Amygdala (tissue), 56 donors: ENCODE measurements at regions not wholly inside any gene's neighbourhood (a gene's known extent, or its start where the extent isn't known, plus 50 kb on each side); places are given as distances from the start of the nearest gene placed in this dataset.

Experiments used
- DNase-seq, 56 donors: peaks; one replicate each; lab custom pipeline; 2025; lab: John Stamatoyannopoulos, UW

DNA sequence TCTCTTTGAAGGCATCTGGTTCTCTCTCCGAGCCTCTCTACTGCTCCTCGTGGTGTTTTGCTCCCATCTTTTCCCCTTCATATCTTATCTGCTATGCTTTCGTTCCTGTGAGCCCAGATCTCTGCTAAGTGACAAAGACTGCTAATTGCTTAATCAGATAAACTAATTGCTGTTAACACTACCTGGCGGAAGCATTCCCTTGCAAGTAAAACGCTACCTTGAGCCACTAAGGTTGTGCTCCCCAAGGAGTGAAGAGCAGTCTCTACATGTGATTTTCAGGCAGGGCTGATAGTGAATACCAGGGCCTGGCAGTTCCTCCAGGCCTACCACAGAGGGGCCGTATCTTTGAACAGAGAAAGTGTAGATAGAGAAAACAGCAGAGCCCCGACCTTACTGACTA lies 244.0 kb upstream of the GATB start:
- no peak for DNase-seq

DNA sequence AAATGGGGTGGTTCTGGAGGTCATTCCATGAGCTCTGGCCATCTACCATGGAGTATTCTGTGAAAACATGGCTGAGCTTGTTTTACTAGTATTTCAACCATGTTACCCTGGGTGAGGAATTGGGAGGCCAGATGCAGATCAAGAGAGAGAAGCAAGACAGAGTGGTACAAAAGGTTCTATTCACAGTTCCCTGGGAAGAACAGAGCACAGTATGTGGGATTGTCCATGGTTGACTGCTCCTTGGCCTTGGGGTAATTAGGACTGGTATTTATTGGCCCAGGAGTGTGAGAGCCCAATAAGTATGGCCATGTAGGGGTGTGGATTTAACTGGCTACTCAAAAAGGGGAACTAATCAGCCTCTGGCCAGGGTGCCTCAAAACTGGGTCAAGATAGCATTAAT lies 239.7 kb upstream of the GATB start:
- DNase-seq, result no peak

DNA sequence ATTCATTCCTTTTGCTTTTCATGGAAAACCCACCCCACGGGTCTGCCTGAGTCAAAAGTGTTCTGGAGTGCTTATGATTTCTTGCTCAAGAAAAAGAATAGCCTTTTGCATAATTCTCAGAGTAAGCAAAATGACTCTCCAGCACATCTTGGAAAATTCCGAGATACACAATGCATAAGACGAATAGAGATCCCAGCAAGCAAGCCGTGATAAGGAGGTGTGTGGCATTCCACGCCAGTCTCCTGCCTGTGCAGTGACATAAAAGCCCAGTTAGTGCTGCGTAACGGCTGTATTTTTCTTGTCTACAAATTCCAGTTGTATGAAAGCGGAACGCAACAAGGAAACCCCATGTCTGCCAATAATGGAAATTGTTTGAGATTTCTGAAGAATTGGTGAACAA lies 237.9 kb upstream of the GATB start:
- DNase-seq, result no peak

DNA sequence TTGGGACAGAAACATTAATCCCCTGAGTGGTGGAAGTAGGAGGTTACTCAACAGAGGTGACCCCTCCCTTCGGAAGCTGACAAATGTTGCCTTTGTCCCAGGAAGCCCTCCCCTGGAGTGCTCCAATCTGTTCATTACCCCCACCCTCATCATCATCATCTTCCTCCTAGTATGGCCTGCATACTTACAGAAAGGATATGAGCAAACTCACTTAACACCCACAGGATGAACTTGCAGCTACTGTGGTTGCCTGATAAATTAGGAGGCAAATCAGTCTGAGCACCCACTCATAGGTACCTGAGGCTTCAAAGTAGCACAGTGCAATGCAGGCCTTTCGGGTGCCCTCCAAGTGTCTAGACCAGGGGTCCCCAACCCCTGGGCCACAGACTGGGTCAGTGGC lies 236.7 kb upstream of the GATB start:
- DNase-seq, result no peak

DNA sequence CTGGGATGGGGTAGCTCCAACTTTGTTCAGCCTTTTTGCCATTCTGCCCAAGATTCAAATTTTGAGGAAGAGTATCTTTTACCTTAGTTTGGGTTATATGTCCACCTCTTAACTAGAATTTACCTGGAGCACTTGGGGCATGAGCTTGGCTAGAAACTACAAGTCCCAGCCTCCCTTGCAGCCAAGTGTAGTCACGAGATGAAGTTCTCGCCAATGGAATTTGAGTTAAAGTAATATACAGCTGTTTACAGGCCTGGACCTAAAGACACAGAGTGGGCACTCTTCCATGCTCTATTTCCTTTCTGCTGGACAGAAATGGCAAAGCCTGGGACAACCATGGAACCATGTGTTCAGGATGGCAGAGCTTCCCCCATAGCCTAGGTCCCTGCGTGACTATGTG lies 233.6 kb upstream of the GATB start:
- DNase-seq, result no peak

DNA sequence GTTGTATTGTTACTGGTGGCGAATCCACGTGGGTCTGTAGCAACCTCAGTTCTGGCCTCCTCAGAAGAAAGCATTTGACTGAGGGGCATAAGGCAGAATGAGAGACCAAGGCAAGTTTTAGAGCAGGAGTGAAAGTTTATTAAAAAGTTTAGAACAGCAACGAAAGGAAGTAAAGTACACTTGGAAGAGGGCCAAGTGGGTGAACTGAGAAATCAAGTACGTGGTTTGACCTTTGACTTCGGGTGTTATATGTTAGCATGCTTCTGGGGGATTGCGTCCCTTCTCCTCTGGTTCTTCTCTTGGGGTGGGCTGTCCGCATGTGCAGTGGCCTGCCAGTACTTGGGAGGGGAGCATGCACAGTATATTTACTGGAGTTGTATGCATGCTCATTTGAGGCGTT lies 232.7 kb upstream of the GATB start:
- DNase-seq, result no peak

DNA sequence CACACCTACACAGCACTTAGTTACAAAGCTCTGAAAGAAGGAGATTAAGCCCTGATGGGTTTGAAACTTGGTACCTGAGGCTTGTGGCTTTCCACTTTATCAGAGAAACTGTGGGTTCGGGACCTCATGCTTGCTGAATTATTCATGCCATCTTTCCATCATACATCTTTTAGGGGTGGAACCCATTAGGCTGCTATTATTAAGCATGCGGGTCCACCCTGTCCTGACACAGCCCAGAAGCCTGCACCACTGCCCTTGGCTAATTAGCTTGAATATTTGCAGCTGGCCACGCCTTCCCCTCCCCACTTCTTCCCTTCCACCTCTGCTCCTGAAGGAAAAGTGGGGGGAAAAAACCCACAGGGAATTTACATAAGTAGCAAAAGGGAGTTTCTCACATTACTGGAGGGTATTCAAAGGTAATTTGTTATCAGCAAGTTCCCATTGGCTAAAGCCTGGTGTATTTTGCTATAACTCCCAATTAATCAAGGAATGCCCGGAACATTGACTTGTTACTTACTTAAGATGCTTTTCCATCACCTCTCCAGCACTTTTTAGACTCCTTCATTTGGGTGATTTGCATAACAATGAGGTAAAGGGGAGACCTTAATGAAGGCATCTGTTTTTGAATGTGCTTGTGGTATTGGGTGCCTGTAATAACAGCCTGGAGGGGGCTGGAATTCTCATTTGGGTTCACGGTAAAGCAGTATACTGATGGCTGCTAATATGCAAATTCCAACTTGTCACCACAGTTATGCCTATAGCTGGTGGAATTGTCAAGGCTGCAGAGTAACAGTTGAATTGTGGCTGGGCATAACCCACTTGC lies 231.7 kb upstream of the GATB start:
- no peak for DNase-seq

DNA sequence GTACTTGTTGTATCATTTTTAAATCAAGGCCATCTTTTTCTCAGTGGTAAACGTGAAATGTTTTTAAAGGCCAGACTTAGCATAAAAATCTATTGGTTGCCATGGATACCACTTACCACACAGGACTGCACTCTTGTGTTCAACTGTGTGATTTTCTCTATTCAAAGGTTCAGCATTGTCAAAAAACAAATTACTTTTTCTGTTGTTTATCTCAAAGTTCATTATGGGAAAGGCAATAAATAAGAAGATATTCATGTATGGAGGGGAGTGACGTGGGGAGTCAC lies 231.0 kb upstream of the GATB start:
- DNase-seq, result no peak

DNA sequence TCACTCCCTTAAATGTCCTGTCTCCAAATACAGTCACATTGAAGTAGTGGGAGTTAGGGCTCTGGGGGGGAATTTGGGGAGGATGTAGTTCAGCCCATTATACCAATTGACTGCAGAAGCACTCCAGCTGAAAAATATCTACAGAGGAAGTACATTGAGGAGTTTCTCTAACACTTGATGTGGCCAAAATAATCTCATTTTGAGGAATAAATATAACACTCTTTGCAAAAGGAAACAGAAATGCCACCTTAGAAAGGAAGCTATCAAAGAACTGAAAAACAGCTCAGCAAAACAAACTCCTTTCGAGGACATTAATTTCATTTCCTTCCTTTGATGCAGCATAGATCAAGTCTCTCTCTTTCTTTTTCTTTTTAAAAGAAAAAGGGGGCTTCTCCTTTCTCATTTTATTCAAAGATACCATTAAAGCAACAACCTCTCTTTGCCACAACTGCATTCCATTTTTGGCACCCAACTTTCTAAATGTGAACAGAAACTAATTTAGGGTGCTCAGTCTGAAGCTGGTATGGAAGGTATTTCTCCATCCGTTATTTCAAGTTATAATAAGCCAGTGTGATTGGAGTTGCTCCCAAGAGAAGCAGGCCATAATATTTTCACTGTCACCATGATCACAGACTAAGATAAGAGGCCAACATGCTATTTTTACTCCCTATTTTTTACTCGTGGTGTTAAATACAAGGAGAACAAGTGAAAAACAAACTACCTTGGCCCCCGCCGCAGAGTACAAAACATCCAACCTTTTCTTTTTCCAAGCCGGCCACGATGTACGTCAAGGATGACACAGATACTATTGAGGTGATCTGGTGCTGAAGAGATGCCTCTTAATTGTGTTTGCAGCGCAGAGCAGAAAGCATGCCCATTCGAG lies 230.4 kb upstream of the GATB start:
- DNase-seq, result peak in 2 of 56 donors; percentile 15 to 30

DNA sequence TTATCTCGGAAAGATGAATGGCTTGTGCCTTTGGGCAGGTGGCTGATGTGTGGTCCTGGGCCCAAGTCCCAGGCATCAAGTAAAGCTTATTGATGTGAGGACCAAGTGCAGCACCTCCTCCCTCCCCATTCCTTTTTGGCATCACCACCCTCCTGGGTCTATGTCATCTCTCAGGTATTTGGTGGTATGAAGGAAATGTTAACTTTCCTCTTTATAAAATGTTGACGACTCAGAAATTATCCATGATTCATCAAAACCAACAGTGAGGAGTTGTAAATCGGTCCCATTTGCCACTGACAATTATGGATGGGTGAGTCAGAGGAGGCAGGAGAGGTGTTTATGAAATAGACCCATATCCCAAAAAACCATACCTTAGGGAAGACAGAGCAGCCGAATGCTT lies 229.4 kb upstream of the GATB start:
- DNase-seq, result no peak

DNA sequence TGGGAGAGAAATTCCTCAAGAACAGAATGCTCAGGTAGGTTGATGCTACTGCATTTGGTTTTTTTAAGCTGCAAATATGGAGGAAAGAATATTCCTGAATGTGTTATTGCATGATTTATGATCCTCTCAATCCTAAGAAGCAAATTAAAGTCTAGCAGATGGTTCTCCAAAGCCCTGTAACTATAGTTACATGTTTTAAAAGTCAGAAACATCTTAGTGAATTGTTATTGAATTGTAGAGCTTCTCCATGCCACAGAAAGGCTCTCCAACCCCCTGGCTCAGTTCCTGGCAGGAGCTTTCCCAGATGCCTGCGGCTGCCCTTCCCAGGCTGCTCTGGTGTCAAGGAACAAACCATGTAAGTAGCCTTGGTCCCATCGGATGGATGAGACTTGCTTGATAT lies 227.8 kb upstream of the GATB start:
- no peak for DNase-seq

DNA sequence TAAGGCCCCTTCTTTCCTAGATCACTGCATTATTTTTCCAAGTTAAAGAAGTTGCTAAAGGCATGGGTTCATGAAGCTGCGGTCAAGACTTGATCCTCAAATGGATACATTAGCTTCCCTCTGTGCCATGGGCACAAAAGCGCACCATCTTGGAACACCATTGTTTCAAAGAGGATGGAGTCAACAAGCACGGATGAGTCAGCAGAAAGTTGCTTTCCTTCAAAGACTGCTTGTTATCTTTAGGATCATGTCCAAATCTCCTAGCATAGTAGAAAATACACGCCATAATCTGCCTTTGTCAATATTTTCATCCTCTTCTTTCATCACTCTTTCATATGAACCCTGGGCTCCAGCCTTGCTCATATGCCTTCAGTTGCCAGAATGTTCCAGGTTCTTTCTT lies 226.8 kb upstream of the GATB start:
- no peak for DNase-seq

DNA sequence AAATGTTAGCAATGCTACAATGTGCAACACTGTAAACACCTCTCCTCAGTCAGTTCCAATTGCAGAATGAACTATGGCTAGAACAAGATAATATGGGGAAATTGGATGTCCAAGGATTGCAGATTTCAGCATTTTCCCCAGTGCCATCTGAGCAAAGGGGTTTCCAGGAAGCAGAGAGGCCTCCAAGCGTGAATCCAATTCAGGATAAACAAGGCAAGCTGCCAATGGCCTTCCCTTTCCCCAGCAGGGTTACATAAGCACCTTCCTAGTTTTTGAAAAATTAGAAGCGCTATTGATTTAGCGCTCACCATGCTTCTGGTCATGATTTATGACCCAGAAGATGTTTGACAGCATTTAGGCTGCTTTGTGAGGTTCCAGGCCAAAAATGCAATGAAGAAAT lies 223.0 kb upstream of the GATB start:
- peak in 5 of 56 donors; percentile 3 to 20 (median 18) for DNase-seq

DNA sequence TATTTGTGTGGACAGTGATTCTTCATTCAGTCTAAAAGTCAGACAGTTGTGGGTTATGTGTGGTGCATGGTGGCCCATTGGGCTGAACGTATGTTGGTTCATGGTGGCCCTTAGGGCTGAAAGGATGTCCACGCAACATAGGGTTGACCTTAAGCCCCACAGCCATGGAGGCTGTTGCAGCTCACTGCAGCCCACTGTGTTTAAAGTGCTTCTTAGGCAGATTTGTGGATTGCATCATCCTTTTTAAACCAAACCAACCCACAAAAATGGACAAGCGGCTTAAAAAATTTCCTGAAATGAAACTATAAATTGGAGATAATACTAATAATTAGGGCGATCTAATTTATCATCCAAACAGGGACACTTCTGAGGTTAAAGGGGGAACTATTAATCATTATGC lies 219.0 kb upstream of the GATB start:
- no peak for DNase-seq

DNA sequence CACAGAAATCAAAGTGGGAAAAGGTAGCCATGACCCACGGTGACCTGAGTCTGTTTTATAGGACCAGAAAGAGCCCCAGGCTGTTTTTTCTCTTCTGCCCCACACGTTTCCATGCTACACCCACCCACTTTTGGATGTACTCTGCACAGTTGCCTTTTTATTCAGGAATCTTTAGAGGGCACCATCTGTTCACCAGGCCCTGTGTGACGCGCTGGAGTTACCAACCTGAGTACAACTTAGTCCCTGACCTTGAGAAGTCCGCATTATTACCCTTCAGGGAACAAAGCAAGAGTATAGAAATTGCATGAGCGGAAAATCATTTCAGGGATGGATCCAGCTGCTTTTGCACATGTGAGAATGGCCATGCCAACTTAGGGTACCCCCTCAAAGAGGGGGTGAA lies 207.8 kb upstream of the GATB start:
- DNase-seq, result no peak

DNA sequence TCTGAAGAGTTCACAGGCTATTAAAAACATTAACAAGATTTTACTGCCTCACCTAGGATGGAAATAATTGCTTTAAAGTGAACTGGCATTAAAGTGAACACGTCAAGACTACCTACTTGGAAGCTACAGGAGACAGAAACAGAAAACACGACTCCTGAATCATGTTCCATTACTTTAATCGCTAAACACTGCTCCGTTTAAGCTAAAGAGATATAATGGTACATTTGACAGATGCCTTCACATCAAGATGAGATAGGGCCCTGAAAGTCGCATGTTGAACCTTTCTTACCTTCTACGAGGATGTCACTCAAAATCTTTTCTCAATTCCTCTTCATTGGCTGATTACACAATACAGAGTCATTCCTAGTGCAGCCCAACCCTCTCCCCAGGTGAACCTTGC lies 206.3 kb upstream of the GATB start:
- DNase-seq, result no peak

DNA sequence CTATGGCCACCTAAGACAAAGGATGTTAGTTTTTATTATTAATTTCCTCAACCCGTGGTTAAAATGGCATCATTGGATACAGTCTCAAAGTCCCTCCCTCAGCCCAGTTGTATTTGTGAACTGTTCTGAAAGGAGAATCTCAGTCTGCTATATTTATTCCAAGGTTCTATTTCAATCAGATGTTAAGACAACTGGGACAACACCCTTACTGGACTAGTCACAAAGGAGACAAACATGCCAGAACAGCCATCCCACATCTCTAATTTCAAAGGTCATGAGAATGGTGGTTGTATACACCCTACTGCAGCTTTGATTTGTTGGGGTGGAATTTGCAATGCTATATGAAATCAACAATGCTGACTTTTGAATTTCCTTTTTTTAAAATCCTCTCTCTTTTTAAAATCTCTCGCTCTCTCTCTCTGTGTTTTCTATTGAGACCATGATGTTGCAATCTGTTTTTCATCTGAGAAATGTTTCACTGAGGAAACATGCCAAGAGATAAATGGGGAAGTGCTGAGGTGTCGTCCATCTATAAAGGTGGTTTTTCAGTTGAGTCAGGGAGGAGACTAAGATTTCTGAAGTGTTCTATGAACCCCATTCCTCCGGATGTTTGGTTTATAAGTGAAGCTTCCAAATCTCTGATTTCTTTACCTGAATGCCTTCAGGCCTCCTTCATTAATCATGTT lies 201.5 kb upstream of the GATB start:
- DNase-seq, result no peak

DNA sequence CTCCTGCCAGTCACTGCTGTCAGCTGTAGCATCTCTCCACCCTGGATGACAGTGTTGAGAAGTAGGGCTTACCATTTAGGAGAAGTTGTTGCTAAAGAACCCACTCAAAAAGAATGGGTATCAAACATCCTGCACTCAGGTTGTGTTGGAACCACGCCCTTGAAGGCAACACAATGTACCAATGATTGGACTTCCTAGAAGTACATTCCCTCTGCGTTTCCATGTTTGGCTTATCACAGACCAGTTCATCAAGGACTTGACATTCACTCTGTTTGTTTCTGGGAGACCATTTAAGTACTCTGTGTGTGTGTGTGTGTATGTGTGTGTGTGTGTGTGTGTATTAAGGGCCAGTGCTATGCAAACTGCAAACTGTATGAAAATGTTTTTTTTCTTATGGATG lies 200.6 kb upstream of the GATB start:
- no peak for DNase-seq

DNA sequence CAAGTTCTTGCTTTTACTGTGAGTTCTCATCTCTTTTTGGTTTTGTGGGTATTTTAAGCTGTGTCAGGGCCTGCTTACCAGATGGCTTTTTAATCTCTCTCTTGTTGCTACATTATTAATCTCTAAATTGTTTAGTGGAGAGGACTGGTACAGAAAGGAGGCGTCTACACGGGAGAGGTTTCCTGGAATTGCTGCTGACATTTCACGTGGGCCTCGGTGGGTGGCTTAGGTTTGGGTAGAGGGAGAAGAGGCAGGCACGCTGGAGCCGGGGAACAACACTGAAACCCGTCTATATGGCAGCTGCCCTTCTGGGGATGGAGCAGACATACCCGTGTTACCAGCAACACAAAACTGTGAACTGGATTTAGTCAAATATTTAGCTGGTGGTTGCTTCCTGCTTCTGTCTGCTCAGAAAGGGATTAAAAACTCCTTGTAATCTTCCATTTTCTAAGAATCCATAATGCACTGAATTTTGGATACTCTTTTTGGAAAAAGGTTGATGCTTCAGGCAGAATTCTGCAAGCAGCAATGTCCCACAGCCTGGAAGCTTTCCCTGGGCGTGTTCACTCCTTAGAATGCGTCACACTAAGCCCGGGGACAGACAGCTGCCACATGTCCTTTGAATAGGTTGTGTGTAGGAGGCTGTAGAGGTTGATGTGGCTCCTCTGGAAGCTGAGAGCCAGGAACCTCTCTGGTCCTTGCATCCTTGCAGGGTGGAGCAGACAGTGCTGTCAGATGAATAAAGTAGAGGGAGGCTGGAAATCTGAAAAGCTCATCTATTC lies 199.8 kb upstream of the GATB start:
- peak in 21 of 56 donors; percentile 2 to 43 (median 15) for DNase-seq

DNA sequence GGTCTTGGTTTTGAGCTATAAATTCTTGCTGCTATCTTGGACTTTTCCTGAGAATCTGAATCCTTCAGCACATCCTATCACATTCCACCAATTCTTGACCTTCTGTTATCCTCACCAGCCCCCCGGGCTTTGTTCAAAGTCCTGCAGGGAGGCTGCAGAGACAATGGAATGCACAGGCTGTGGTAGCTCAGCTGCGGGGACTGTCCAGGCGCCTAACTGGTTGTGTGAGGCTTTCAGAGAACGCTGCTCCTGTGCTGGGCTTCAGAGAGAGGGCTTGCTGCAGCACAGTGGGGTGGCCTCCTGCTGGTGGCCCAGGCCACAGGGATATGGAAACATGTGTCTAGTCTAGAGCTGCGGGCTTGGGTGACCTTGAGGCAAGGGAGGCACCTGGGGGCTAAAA lies 196.3 kb upstream of the GATB start:
- no peak for DNase-seq
